ENCODE measurements at regions not wholly inside any gene's neighbourhood (a gene's known extent, or its start where the extent isn't known, plus 50 kb on each side); places are given as distances from the start of the nearest gene placed in this dataset.
"Not testable (repeated sequence)": the region's sequence is repeated elsewhere in the genome, so short reads cannot be mapped to it uniquely, and the experiment has no call there.

GRCh38 chr5:101084353-101084752 lies 181.3 kb upstream of the ST8SIA4 start:
- TF ChIP-seq CTCF (conservative IDR thresholded peaks at IDR 0.05; ENCODE audit: low read depth, low read length), result no peak
- no peak overlapping the region for H3K4me3 ChIP-seq (ENCODE audit: low read depth, low read length)
- DNase-seq (ENCODE audit: low read depth), result no peak

GRCh38 chr5:101080462-101081240 lies 177.6 kb upstream of the ST8SIA4 start:
- no peak overlapping the region for H3K4me3 ChIP-seq (ENCODE audit: low read depth, low read length)
- peak; percentile 63 for DNase-seq (ENCODE audit: low read depth)
- no peak for TF ChIP-seq CTCF (conservative IDR thresholded peaks at IDR 0.05; ENCODE audit: low read depth, low read length)

- H3K4me3 ChIP-seq (ENCODE audit: low read depth, low read length), result no peak overlapping the region
- no peak for DNase-seq (ENCODE audit: low read depth)
- no peak for TF ChIP-seq CTCF (conservative IDR thresholded peaks at IDR 0.05; ENCODE audit: low read depth, low read length)
These were observed 165.2 kb upstream of the ST8SIA4 start for GRCh38 chr5:101068298-101068697.

GRCh38 chr5:101067429-101067828 lies 164.3 kb upstream of the ST8SIA4 start:
- no peak for TF ChIP-seq CTCF (conservative IDR thresholded peaks at IDR 0.05; ENCODE audit: low read depth, low read length)

GRCh38 chr5:101062902-101063301 lies 159.8 kb upstream of the ST8SIA4 start:
- no peak for DNase-seq (ENCODE audit: low read depth)
- H3K4me3 ChIP-seq (ENCODE audit: low read depth, low read length), result no peak overlapping the region
- TF ChIP-seq CTCF (conservative IDR thresholded peaks at IDR 0.05; ENCODE audit: low read depth, low read length), result no peak

More at GRCh38 chr5:101067429-101067828, 164.3 kb upstream of the ST8SIA4 start:
- no peak overlapping the region for H3K4me3 ChIP-seq (ENCODE audit: low read depth, low read length)
- DNase-seq (ENCODE audit: low read depth), result no peak

- TF ChIP-seq CTCF (conservative IDR thresholded peaks at IDR 0.05; ENCODE audit: low read depth, low read length), result no peak
- H3K4me3 ChIP-seq (ENCODE audit: low read depth, low read length), result no peak overlapping the region
- DNase-seq (ENCODE audit: low read depth), result no peak
These were observed 144.1 kb upstream of the ST8SIA4 start for GRCh38 chr5:101047181-101047580.

GRCh38 chr5:101045689-101046088 lies 142.6 kb upstream of the ST8SIA4 start:
- DNase-seq (ENCODE audit: low read depth), result peak; percentile 47
- H3K4me3 ChIP-seq (ENCODE audit: low read depth, low read length), result no peak overlapping the region
- TF ChIP-seq CTCF (conservative IDR thresholded peaks at IDR 0.05; ENCODE audit: low read depth, low read length), result peak; percentile 35

GRCh38 chr5:101040002-101040401 lies 136.9 kb upstream of the ST8SIA4 start:
- H3K4me3 ChIP-seq (ENCODE audit: low read depth, low read length); DNase-seq (ENCODE audit: low read depth): not testable (repeated sequence)
